ENCODE measurements at regions not wholly inside any gene's neighbourhood (a gene's known extent, or its start where the extent isn't known, plus 50 kb on each side); places are given as distances from the start of the nearest gene placed in this dataset.

- no peaks in the 10 kb centered on the region for H3K9me3 ChIP-seq (replicated peaks; ENCODE audit: low read length)
- H3K4me1 ChIP-seq (ENCODE audit: control insufficient read depth, insufficient read depth, low read length), result no peaks in the 10 kb centered on the region
- H3K9ac ChIP-seq (ENCODE audit: low read depth, low read length), result no peak overlapping the region
- H3K4me2 ChIP-seq (ENCODE audit: low read length), result no peak overlapping the region
- no peaks in the 10 kb centered on the region for H3K36me3 ChIP-seq (ENCODE audit: insufficient read depth, low read length)
- H3K27me3 ChIP-seq (ENCODE audit: control insufficient read depth, insufficient read depth, low read length), result no peaks in the 10 kb centered on the region
- no peak overlapping the region for H3K4me3 ChIP-seq (ENCODE audit: low read length)
Measured at GRCh38 chr13:34822650-34823049, 119.4 kb upstream of the NBEA start.

DNA sequence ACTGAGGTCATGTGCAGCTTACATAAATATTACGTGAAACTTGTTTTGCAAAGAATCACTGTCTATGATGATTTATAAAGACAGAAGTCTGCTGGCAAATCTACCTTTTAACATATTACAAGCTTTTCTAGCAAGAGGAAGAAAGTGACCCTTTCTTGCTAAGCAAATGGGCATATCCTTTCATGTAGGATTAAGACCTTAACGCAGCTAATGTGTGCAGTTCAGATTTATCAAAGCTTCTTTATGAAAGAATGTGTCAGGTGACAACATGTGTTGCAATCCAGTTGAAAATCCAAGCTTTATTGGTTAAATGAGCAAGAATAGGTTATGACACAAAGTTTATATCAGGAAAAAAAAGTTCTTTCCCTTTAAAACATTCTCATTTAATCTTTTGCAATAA, 115.6 kb upstream of the NBEA start:
- no peaks in the 10 kb centered on the region for H3K36me3 ChIP-seq (ENCODE audit: insufficient read depth, low read length)
- no peaks in the 10 kb centered on the region for H3K9me3 ChIP-seq (replicated peaks; ENCODE audit: low read length)
- no peak overlapping the region for H3K4me3 ChIP-seq (ENCODE audit: low read length)

DNA sequence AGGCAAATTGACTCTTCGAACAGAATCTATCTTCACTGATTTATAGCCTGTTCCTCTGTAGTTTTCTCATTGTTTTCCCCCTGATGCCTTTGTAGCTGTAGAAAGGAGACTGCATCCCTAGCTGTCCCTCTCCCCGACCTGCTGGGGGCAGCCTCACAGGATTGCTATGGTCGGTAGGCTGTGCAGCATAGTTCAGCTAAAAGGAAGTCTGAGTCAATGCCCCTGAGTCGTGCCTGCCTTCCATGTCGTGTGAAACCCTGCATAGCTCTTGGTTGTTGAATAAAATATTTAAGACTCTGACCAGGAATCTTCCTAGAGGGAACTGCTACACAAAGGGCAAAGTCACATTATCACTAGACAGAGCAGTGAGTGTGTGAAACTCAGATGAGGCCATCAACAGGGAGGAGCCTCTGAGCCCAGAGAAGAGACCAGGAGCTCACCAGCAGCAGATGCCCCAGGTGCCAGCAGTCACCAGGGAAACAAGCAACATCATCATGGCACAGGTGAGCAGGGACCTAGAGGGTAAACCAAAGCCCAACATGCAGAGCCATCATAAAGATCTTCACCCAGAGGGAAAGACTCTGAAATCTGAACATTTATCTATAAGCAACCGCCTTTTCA, 108.4 kb upstream of the NBEA start:
- Histone ChIP-seq H3K4me1 (ENCODE audit: control insufficient read depth, insufficient read depth, low read length) (no peaks in the 10 kb centered on the region), H3K9ac (ENCODE audit: low read depth, low read length) (no peak overlapping the region), H3K9me3 (replicated peaks; ENCODE audit: low read length) (no peaks in the 10 kb centered on the region), H3K4me3 (ENCODE audit: low read length) (no peak overlapping the region), H3K4me2 (ENCODE audit: low read length) (no peak overlapping the region), H3K36me3 (ENCODE audit: insufficient read depth, low read length) (no peaks in the 10 kb centered on the region), H3K27me3 (ENCODE audit: control insufficient read depth, insufficient read depth, low read length) (peaks cover 6% of the 10 kb centered on the region)

More for the DNA sequence above, 115.6 kb upstream of the NBEA start:
- H3K9ac ChIP-seq (ENCODE audit: low read depth, low read length), result no peak overlapping the region
- no peak overlapping the region for H3K4me2 ChIP-seq (ENCODE audit: low read length)
- H3K27me3 ChIP-seq (ENCODE audit: control insufficient read depth, insufficient read depth, low read length), result peaks cover 2% of the 10 kb centered on the region
- H3K4me1 ChIP-seq (ENCODE audit: control insufficient read depth, insufficient read depth, low read length), result no peaks in the 10 kb centered on the region

GRCh38 chr13:34842466-34842865, 99.6 kb upstream of the NBEA start:
- Histone ChIP-seq H3K9ac (ENCODE audit: low read depth, low read length) (no peak overlapping the region), H3K4me3 (ENCODE audit: low read length) (no peak overlapping the region), H3K4me1 (ENCODE audit: control insufficient read depth, insufficient read depth, low read length) (no peaks in the 10 kb centered on the region), H3K4me2 (ENCODE audit: low read length) (no peak overlapping the region), H3K27me3 (ENCODE audit: control insufficient read depth, insufficient read depth, low read length) (peaks cover 10% of the 10 kb centered on the region), H3K9me3 (replicated peaks; ENCODE audit: low read length) (no peaks in the 10 kb centered on the region), H3K36me3 (ENCODE audit: insufficient read depth, low read length) (no peaks in the 10 kb centered on the region)

- Histone ChIP-seq H3K4me1 (ENCODE audit: control insufficient read depth, insufficient read depth, low read length) (no peaks in the 10 kb centered on the region), H3K27me3 (ENCODE audit: control insufficient read depth, insufficient read depth, low read length) (no peaks in the 10 kb centered on the region), H3K4me3 (ENCODE audit: low read length) (no peak overlapping the region), H3K4me2 (ENCODE audit: low read length) (no peak overlapping the region), H3K9me3 (replicated peaks; ENCODE audit: low read length) (no peaks in the 10 kb centered on the region), H3K9ac (ENCODE audit: low read depth, low read length) (no peak overlapping the region), H3K36me3 (ENCODE audit: insufficient read depth, low read length) (no peaks in the 10 kb centered on the region)
Measured at GRCh38 chr13:34847766-34848165, 94.3 kb upstream of the NBEA start.

DNA sequence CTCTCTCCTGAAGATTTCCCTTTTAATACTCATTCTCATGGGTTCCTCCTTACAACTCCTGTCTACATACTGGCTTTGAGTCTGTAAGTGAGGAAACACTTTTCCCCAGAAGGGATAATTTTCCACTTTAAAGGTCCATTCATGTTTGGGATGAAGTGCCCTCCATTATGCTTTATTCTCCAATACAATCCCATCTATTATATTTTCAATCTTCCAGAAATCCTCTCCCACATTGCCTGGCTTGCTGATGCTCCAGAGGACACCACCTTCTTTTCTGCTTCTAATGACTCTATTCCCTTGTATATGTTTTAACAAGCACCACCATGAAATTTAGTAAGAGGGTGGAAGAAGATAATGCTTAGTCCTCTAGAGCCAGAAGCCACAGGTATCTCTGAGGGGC, 92.7 kb upstream of the NBEA start:
- Histone ChIP-seq H3K27me3 (ENCODE audit: control insufficient read depth, insufficient read depth, low read length) (no peaks in the 10 kb centered on the region), H3K4me2 (ENCODE audit: low read length) (no peak overlapping the region), H3K9ac (ENCODE audit: low read depth, low read length) (no peak overlapping the region), H3K36me3 (ENCODE audit: insufficient read depth, low read length) (no peaks in the 10 kb centered on the region), H3K4me3 (ENCODE audit: low read length) (no peak overlapping the region), H3K9me3 (replicated peaks; ENCODE audit: low read length) (no peaks in the 10 kb centered on the region), H3K4me1 (ENCODE audit: control insufficient read depth, insufficient read depth, low read length) (no peaks in the 10 kb centered on the region)

- Histone ChIP-seq H3K4me1 (ENCODE audit: control insufficient read depth, insufficient read depth, low read length) (no peaks in the 10 kb centered on the region), H3K9ac (ENCODE audit: low read depth, low read length) (no peak overlapping the region), H3K4me3 (ENCODE audit: low read length) (no peak overlapping the region), H3K36me3 (ENCODE audit: insufficient read depth, low read length) (no peaks in the 10 kb centered on the region), H3K4me2 (ENCODE audit: low read length) (no peak overlapping the region), H3K9me3 (replicated peaks; ENCODE audit: low read length) (no peaks in the 10 kb centered on the region), H3K27me3 (ENCODE audit: control insufficient read depth, insufficient read depth, low read length) (no peaks in the 10 kb centered on the region)
Measured at GRCh38 chr13:34853161-34853560, 88.9 kb upstream of the NBEA start.

DNA sequence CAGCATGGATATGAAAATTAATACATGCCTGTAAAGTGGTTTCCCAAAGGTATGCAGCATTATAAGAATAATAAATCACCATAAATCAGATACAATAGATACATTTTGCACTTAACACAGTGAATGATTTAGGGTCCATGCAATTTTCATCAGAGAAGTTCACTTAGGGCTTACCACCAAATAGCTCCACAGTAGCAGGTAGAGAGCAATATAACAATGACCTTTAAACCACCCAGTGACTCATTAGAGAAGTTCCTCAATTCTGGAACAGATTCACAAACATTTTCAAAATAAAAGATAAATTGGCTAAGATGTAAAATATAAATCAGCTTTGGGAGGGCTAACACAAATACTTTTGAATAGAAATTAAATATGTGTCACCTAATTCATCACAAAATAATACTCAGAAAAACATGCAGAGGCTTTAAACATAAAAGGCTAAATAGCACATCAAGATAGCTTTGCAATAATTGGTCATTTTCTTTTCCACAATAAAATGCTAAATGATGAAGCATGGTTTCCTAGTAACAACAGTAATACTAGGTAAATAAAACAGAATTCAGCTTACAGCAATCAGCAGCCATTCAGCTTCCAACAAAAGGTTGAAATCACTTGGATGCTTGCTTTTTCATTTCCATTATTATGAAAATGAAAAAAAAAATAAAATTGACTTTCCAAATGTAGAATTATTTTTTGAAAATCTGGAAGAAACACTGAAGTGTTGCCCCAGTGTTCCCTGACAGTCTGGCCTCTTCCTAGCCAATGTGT, 84.3 kb upstream of the NBEA start:
- H3K4me3 ChIP-seq (ENCODE audit: low read length), result no peak overlapping the region
- no peak overlapping the region for H3K4me2 ChIP-seq (ENCODE audit: low read length)
- no peaks in the 10 kb centered on the region for H3K9me3 ChIP-seq (replicated peaks; ENCODE audit: low read length)
- H3K36me3 ChIP-seq (ENCODE audit: insufficient read depth, low read length), result no peaks in the 10 kb centered on the region
- H3K9ac ChIP-seq (ENCODE audit: low read depth, low read length), result no peak overlapping the region
- peaks cover under 1% of the 10 kb centered on the region for H3K4me1 ChIP-seq (ENCODE audit: control insufficient read depth, insufficient read depth, low read length)
- no peaks in the 10 kb centered on the region for H3K27me3 ChIP-seq (ENCODE audit: control insufficient read depth, insufficient read depth, low read length)

DNA sequence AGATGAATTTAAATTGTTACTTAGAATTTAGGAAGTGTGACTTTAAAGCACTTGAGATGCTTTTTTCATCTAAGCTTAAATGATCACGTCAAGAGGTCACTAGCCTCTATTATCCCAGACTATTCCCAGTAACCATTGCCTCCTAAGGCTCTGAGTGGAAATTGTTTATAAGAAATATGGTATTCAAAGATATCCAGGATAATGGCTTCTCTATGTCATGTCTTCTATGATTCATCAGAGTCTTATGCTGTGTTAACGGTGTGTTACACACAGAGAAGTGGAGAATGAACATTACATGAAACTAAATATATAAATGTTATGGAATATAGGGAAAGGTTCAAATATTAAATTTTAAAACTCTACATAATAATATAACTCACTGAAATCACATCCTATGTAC, 79.8 kb upstream of the NBEA start:
- Histone ChIP-seq H3K4me3 (ENCODE audit: low read length) (no peak overlapping the region), H3K27me3 (ENCODE audit: control insufficient read depth, insufficient read depth, low read length) (no peaks in the 10 kb centered on the region), H3K4me1 (ENCODE audit: control insufficient read depth, insufficient read depth, low read length) (peaks cover 12% of the 10 kb centered on the region), H3K4me2 (ENCODE audit: low read length) (no peak overlapping the region), H3K9ac (ENCODE audit: low read depth, low read length) (no peak overlapping the region), H3K36me3 (ENCODE audit: insufficient read depth, low read length) (no peaks in the 10 kb centered on the region), H3K9me3 (replicated peaks; ENCODE audit: low read length) (no peaks in the 10 kb centered on the region)

- H3K4me1 ChIP-seq (ENCODE audit: control insufficient read depth, insufficient read depth, low read length), result peaks cover 16% of the 10 kb centered on the region
- H3K4me2 ChIP-seq (ENCODE audit: low read length), result no peak overlapping the region
Measured at GRCh38 chr13:34862716-34863115, 79.4 kb upstream of the NBEA start.

DNA sequence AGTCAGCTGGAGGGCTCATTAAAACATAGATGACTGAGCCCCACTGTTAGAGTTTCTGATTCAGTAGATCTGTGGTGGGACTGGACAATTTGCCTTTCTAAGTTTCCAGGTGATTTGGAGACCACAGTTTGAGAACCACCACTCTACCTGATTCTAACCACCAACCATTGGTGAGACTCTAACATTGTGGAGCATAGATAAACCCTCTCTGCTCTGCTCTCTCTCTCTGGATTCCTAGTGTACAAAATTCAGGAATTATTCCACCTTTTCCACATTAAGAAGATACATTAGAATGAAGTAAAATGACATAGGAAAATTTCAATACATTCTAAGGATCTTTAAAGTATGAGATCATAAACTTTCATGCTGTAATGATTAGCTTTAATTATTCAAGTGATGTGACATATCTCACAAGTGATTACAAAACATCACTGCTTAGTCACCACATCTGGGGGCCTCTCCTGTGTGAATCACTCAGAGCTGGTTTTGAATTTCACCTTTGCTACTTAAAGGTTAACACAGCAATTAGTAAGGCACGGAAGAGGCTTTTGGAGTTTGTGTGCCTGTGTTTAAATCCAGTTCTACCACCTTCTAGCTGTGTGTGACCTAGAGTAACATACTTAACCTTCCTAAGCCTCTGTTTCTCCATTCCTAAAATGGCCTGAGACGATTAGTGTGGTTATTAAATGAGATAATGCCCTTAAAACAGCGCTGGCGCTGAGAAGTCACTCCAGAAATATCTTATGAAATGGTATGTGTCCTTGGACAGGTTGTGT, 78.5 kb upstream of the NBEA start:
- peaks cover 17% of the 10 kb centered on the region for H3K4me1 ChIP-seq (ENCODE audit: control insufficient read depth, insufficient read depth, low read length)
- H3K4me2 ChIP-seq (ENCODE audit: low read length), result peak overlapping the region; percentile 41
- no peak overlapping the region for H3K9ac ChIP-seq (ENCODE audit: low read depth, low read length)
- no peak overlapping the region for H3K4me3 ChIP-seq (ENCODE audit: low read length)
- H3K36me3 ChIP-seq (ENCODE audit: insufficient read depth, low read length), result no peaks in the 10 kb centered on the region
- H3K27me3 ChIP-seq (ENCODE audit: control insufficient read depth, insufficient read depth, low read length), result no peaks in the 10 kb centered on the region
- H3K9me3 ChIP-seq (replicated peaks; ENCODE audit: low read length), result no peaks in the 10 kb centered on the region

More at GRCh38 chr13:34862716-34863115, 79.4 kb upstream of the NBEA start:
- Histone ChIP-seq H3K4me3 (ENCODE audit: low read length) (no peak overlapping the region), H3K9ac (ENCODE audit: low read depth, low read length) (no peak overlapping the region), H3K9me3 (replicated peaks; ENCODE audit: low read length) (no peaks in the 10 kb centered on the region), H3K36me3 (ENCODE audit: insufficient read depth, low read length) (no peaks in the 10 kb centered on the region), H3K27me3 (ENCODE audit: control insufficient read depth, insufficient read depth, low read length) (no peaks in the 10 kb centered on the region)

All from skeletal muscle satellite cell (primary cell).